Mesothelial cell of epicardium (in vitro differentiated cells): ENCODE measurements at regions not wholly inside any gene's neighbourhood (a gene's known extent, or its start where the extent isn't known, plus 50 kb on each side); places are given as distances from the start of the nearest gene placed in this dataset.

ENCODE experiments used
- DNase-seq, 2 experiments: peaks; one replicate each; pipeline ENCODE4 v3.0.0; 2021; ENCODE audit warnings: low spot score in 2 of 2; ENCODE audit not compliant: unreplicated experiment in 2 of 2
- H3K27ac Mint-ChIP-seq: 2 replicates; pipeline ENCODE4 v1.8.0; 2021; ENCODE audit warnings: mixed read lengths
- H3K27me3 Mint-ChIP-seq: 2 replicates; pipeline ENCODE4 v1.8.0; 2021; ENCODE audit warnings: low read depth, mixed read lengths
- H3K36me3 Mint-ChIP-seq: 2 replicates; pipeline ENCODE4 v1.8.0; 2021; ENCODE audit warnings: mixed read lengths
- H3K4me1 Mint-ChIP-seq: 2 replicates; pipeline ENCODE4 v1.8.0; 2021; ENCODE audit warnings: mixed read lengths
- H3K4me3 Mint-ChIP-seq: 2 replicates; pipeline ENCODE4 v1.8.0; 2021; ENCODE audit warnings: mild to moderate bottlenecking, moderate library complexity, mixed read lengths
- H3K9me3 Mint-ChIP-seq: 2 replicates; pipeline ENCODE4 v1.8.0; 2021; ENCODE audit warnings: mixed read lengths
- TF ChIP-seq, protein P1 (sequence below): fragments of 200-600 bp; sonication (generic); IDR thresholded peaks from one replicate; pipeline ENCODE4 v1.5.0; 2021; ENCODE audit warnings: antibody characterized with exemption; ENCODE audit not compliant: unreplicated experiment

- no peak overlapping the region for H3K4me3 Mint-ChIP-seq
- H3K4me1 Mint-ChIP-seq, result peaks cover 14% of the 10 kb centered on the region
- TF ChIP-seq, protein P1, sequence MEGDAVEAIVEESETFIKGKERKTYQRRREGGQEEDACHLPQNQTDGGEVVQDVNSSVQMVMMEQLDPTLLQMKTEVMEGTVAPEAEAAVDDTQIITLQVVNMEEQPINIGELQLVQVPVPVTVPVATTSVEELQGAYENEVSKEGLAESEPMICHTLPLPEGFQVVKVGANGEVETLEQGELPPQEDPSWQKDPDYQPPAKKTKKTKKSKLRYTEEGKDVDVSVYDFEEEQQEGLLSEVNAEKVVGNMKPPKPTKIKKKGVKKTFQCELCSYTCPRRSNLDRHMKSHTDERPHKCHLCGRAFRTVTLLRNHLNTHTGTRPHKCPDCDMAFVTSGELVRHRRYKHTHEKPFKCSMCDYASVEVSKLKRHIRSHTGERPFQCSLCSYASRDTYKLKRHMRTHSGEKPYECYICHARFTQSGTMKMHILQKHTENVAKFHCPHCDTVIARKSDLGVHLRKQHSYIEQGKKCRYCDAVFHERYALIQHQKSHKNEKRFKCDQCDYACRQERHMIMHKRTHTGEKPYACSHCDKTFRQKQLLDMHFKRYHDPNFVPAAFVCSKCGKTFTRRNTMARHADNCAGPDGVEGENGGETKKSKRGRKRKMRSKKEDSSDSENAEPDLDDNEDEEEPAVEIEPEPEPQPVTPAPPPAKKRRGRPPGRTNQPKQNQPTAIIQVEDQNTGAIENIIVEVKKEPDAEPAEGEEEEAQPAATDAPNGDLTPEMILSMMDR, result no peak
- no peaks in the 10 kb centered on the region for H3K36me3 Mint-ChIP-seq
- H3K9me3 Mint-ChIP-seq, result peaks cover 12% of the 10 kb centered on the region
- H3K27ac Mint-ChIP-seq, result no peak overlapping the region
- H3K27me3 Mint-ChIP-seq, result peaks cover 29% of the 10 kb centered on the region
- no peak for DNase-seq
Observed at GRCh38 chr7:156028521-156028920, 216.3 kb upstream of the SHH start.

DNA sequence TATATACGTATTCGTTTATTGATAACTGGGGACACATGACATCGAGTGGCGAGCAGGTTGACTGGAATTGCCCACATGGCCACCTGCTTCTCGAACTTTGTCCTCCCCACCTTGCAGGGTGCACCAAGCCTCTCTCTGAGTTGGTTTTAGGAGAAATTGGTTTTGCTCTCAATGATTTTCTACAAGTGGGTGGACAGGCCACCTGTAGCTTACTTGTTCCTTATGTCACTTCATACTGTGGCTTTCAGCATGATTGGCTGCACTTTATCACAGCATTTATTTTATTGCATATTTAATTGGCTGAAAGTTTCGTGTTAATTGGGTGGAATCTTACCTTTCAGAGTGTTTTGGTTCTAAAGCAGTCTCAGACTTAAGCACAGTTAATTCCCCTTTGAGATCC is 215.6 kb upstream of the SHH start:
- no peak for DNase-seq

DNA sequence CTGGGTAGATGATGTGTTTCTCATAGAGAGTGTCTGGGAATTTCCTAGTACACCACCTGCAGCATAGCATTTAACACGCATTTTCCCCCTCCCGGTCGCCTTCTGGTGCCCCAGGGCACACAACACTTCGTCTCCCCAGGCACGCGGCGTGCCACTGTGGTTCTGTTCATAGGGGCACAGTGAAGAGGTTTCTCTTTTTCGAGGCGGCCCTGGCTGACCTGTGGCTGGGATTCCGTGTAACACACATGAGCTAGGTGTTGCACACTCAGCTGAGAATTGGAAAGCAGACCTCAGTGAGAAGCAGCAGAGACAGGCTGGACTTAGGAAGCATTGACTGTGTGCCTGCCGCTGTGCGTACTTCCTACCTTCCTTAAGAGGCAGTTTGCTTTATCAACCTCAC is 214.3 kb upstream of the SHH start:
- Mint-ChIP-seq H3K27ac (no peak overlapping the region), H3K4me3 (no peak overlapping the region), H3K4me1 (peaks cover 14% of the 10 kb centered on the region), H3K27me3 (peaks cover 29% of the 10 kb centered on the region), H3K36me3 (no peaks in the 10 kb centered on the region), H3K9me3 (no peaks in the 10 kb centered on the region)
- DNase-seq, result no peak
- TF ChIP-seq, protein P1, result no peak

More for the DNA sequence above, 215.6 kb upstream of the SHH start:
- Mint-ChIP-seq H3K4me3 (no peak overlapping the region), H3K9me3 (peaks cover 9% of the 10 kb centered on the region), H3K27ac (no peak overlapping the region), H3K36me3 (no peaks in the 10 kb centered on the region), H3K4me1 (peaks cover 14% of the 10 kb centered on the region), H3K27me3 (peaks cover 29% of the 10 kb centered on the region)
- TF ChIP-seq, protein P1, result no peak

GRCh38 chr7:156026076-156026600 is 213.9 kb upstream of the SHH start:
- H3K4me3 Mint-ChIP-seq, result no peak overlapping the region
- H3K36me3 Mint-ChIP-seq, result no peaks in the 10 kb centered on the region
- no peak overlapping the region for H3K27ac Mint-ChIP-seq
- TF ChIP-seq, protein P1, result no peak
- H3K4me1 Mint-ChIP-seq, result peaks cover 14% of the 10 kb centered on the region
- no peaks in the 10 kb centered on the region for H3K9me3 Mint-ChIP-seq
- no peak for DNase-seq
- peaks cover 29% of the 10 kb centered on the region for H3K27me3 Mint-ChIP-seq

- H3K9me3 Mint-ChIP-seq, result no peaks in the 10 kb centered on the region
- no peaks in the 10 kb centered on the region for H3K36me3 Mint-ChIP-seq
- peaks cover 29% of the 10 kb centered on the region for H3K27me3 Mint-ChIP-seq
- TF ChIP-seq, protein P1, result no peak
- no peak overlapping the region for H3K27ac Mint-ChIP-seq
- no peak overlapping the region for H3K4me3 Mint-ChIP-seq
- no peak for DNase-seq
- H3K4me1 Mint-ChIP-seq, result peaks cover 14% of the 10 kb centered on the region
Observed at GRCh38 chr7:156025675-156026074, 213.4 kb upstream of the SHH start.

DNA sequence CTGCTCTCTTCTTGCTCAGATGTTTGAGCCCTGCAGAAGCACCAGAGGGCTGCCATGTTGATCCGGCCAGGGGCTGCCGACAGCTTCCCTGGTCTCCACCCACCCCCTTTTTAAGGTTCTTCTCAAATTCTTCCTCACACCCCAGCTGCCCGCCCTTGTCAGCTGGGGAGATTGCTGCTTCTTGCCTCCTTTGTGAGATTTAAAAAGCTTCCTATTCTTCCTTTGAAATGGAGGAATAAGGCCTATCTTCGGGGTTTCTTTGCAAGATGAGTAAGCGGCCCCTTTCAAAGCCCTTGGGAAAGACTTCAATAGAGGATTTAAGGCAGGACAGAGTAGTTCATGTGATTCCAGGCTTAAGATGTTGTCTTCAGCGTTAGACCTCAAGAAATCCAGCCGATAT is 211.9 kb upstream of the SHH start:
- no peak overlapping the region for H3K4me3 Mint-ChIP-seq
- no peaks in the 10 kb centered on the region for H3K9me3 Mint-ChIP-seq
- no peak for DNase-seq
- no peak overlapping the region for H3K27ac Mint-ChIP-seq
- peaks cover 12% of the 10 kb centered on the region for H3K4me1 Mint-ChIP-seq
- peaks cover 31% of the 10 kb centered on the region for H3K27me3 Mint-ChIP-seq
- TF ChIP-seq, protein P1, result no peak
- no peaks in the 10 kb centered on the region for H3K36me3 Mint-ChIP-seq
